HepG2 (cell line): ENCODE measurements at regions not wholly inside any gene's neighbourhood (a gene's known extent, or its start where the extent isn't known, plus 50 kb on each side); places are given as distances from the start of the nearest gene placed in this dataset.

Experiments used
- ATAC-seq: fragments of 200-7000 bp; cut with Tn5 transposase; 3 replicates; pipeline ENCODE4 v1.9.1; 2020; ENCODE audit warnings: mild to moderate bottlenecking, moderate library complexity
- BruUV-seq: library from RNA; stranded (reverse); fragments of 400-500 nt; replicated peaks from 2 replicates; lab custom pipeline; 2021; lab: Mats Ljungman, UMichigan
- CTCF ChIA-PET: fragments of 300-600 bp; formaldehyde crosslinking; extraction: SDS; loops from one replicate; lab custom pipeline; 2021; ENCODE audit warnings: low total read pairs, inconsistent platforms, low intra/inter-chr PET ratio; lab: Yijun Ruan, JAX
- POLR2A ChIA-PET: fragments of 350-600 bp; sonication (Branson Sonifier 250); formaldehyde crosslinking; loops from one replicate; lab custom pipeline; 2020; ENCODE audit warnings: antibody characterized with exemption, inconsistent platforms; lab: Yijun Ruan, JAX
- DNase-seq: peaks from one replicate; pipeline ENCODE4 v3.0.0-alpha.2; 2015; ENCODE audit warnings: low spot score
- FAIRE-seq: peaks from 3 replicates; lab custom pipeline; 2011; peaks lifted over from hg19 to GRCh38; lab: Jason Lieb, UNC
- H2AFZ ChIP-seq: one replicate; pipeline ENCODE4 v1.6.1; 2011; ENCODE audit warnings: low read length, inconsistent platforms
- H3K27ac ChIP-seq: fragments of 300-600 bp; 3 replicates; pipeline ENCODE4 v1.8.0; 2011; ENCODE audit warnings: mixed run types, mild to moderate bottlenecking, mixed read lengths, low read length, inconsistent platforms; ENCODE audit not compliant: insufficient read depth; ENCODE audit errors: extremely low read length
- H3K27me3 ChIP-seq, 2 experiments: fragments of 200-600 bp in 1 of 2; 2 replicates in 1 of 2; 3 replicates in 1 of 2; pipeline versions ENCODE4 v1.6.0 to v1.8.0; 2011; ENCODE audit warnings: low read length in 2 of 2, mild to moderate bottlenecking in 2 of 2, moderate library complexity in 2 of 2, inconsistent platforms in 1 of 2; ENCODE audit not compliant: insufficient read depth in 2 of 2, control insufficient read depth in 1 of 2
- H3K36me3 ChIP-seq, 2 experiments: fragments of 200-600 bp in 1 of 2; replicated peaks in 1 of 2; 2 replicates in 1 of 2; 3 replicates in 1 of 2; pipeline versions ENCODE4 v1.5.1 to v1.8.0; 2011; ENCODE audit warnings: low read length in 2 of 2, inconsistent platforms in 1 of 2; ENCODE audit not compliant: insufficient read depth in 2 of 2, control insufficient read depth in 1 of 2
- H3K4me1 ChIP-seq: 2 replicates; pipeline ENCODE4 v1.5.1; 2012; ENCODE audit warnings: low read length, inconsistent platforms; ENCODE audit not compliant: insufficient read depth
- H3K4me2 ChIP-seq: 2 replicates; pipeline ENCODE4 v1.6.0; 2011; ENCODE audit warnings: low read depth, low read length, inconsistent platforms
- H3K4me3 ChIP-seq, 3 experiments: fragments of 200-600 bp in 1 of 3; sonication (generic), shearing (Covaris generic) in 1 of 3; replicated peaks in 1 of 3; 2 replicates each; pipeline ENCODE4 v1.5.1; 2011 to 2016; ENCODE audit warnings: low read length in 3 of 3, inconsistent platforms in 2 of 3, low read depth in 2 of 3, mild to moderate bottlenecking in 2 of 3, control low read depth in 1 of 3, mixed read lengths in 1 of 3; ENCODE audit not compliant: insufficient read depth in 1 of 3
- H3K79me2 ChIP-seq: one replicate; pipeline ENCODE4 v1.6.1; 2011; ENCODE audit warnings: low read length, inconsistent platforms; ENCODE audit not compliant: insufficient read depth
- H3K9ac ChIP-seq: 2 replicates; pipeline ENCODE4 v1.6.0; 2011; ENCODE audit warnings: mild to moderate bottlenecking, low read depth, low read length, inconsistent platforms; ENCODE audit not compliant: insufficient read depth
- H3K9me3 ChIP-seq: 2 replicates; pipeline ENCODE4 v1.5.1; 2012; ENCODE audit warnings: mild to moderate bottlenecking, low read length
- H4K20me1 ChIP-seq: 2 replicates; pipeline ENCODE4 v1.6.0; 2011; ENCODE audit warnings: inconsistent platforms, mild to moderate bottlenecking, low read length, moderate library complexity; ENCODE audit not compliant: insufficient read depth
- AGO1 ChIP-seq: fragments of 200-400 bp; formaldehyde crosslinking; IDR thresholded peaks from 2 replicates; pipeline ENCODE4 v1.6.1; 2017; ENCODE audit warnings: mild to moderate bottlenecking, low read depth, low read length, moderate library complexity; ENCODE audit not compliant: poor library complexity, severe bottlenecking
- ATF6 ChIP-seq: sonication (generic); formaldehyde crosslinking; conservative IDR thresholded peaks from 2 replicates; pipeline ENCODE4 v1.4.0; 2020; ENCODE audit warnings: missing genetic modification reagents
- DNMT3B ChIP-seq: conservative IDR thresholded peaks from 2 replicates; pipeline ENCODE4 v1.6.1; 2016; ENCODE audit warnings: missing biosample characterization, control low read depth
- MAFF ChIP-seq: IDR thresholded peaks from 2 replicates; pipeline ENCODE4 v1.6.1; 2011; ENCODE audit warnings: low read depth, low read length, improper control_type of control experiment
- MLX ChIP-seq: IDR thresholded peaks from 2 replicates; pipeline ENCODE4 v1.6.1; 2016
- PAXIP1 ChIP-seq: sonication (generic); formaldehyde crosslinking; conservative IDR thresholded peaks from 2 replicates; pipeline ENCODE4 v1.4.0; 2020; ENCODE audit warnings: mild to moderate bottlenecking, missing genetic modification reagents, moderate library complexity
- TBL1XR1 ChIP-seq: fragments of 150-350 bp; IDR thresholded peaks from 2 replicates; pipeline ENCODE4 v1.6.1; 2014; ENCODE audit warnings: borderline replicate concordance, low read length; ENCODE audit not compliant: partially characterized antibody
- ZEB1 ChIP-seq: IDR thresholded peaks from 2 replicates; pipeline ENCODE4 v1.6.1; 2012; ENCODE audit warnings: mild to moderate bottlenecking, low read depth, inconsistent platforms; ENCODE audit not compliant: insufficient replicate concordance
- ZNF12 ChIP-seq: sonication (generic); formaldehyde crosslinking; IDR thresholded peaks from 2 replicates; pipeline ENCODE4 v1.5.0; 2020; ENCODE audit warnings: missing genetic modification reagents
- ZNF770 ChIP-seq: sonication (generic); formaldehyde crosslinking; IDR thresholded peaks from 2 replicates; pipeline ENCODE4 v1.5.0; 2020; ENCODE audit warnings: mild to moderate bottlenecking, missing genetic modification reagents
- ZNF777 ChIP-seq: sonication (generic); formaldehyde crosslinking; IDR thresholded peaks from 2 replicates; pipeline ENCODE4 v1.4.0; 2020; ENCODE audit warnings: missing genetic modification reagents
- WGBS: methylation state at CpG from one replicate; pipeline ENCODE4 v1.1.6; 2017; ENCODE audit warnings: low lambda C conversion rate; 5-methylcytosine and 5-hydroxymethylcytosine counted together
- in situ Hi-C: cut with HindIII; loops from 2 replicates; pipeline ENCODE4 v1.10.0; 2017; ENCODE audit warnings: low pct_unique_long_range_greater_than_20kb; ENCODE audit not compliant: extremely low pct_ligation_motif_present
- intact Hi-C: fragments of 100-400 bp; cut with micrococcal nuclease; formaldehyde crosslinking; loops from one replicate; pipeline ENCODE4 v1.10.0; 2022; ENCODE audit not compliant: unreplicated experiment

- intact Hi-C loops, result no loop called here
- CTCF ChIA-PET, result no interaction called here
- in situ Hi-C loops, result no loop called here
- POLR2A ChIA-PET, result no interaction called here
- WGBS, result 22% methylated on average over 6 of the region's 6 CpGs
- no peaks in the 10 kb centered on the region for H3K4me1 ChIP-seq
- ATAC-seq, result no peak
- no peaks in the 10 kb centered on the region for H3K36me3 ChIP-seq
- TF ChIP-seq DNMT3B (CRISPR knock-in tag) (no peak), TBL1XR1 (no peak), MAFF (no peak), ZNF777 (CRISPR knock-in tag) (no peak)
- TF ChIP-seq, all 625 proteins: peak for 0
- H3K4me2 ChIP-seq, result no peak overlapping the region
- BruUV-seq, result no TSS peak
- H3K79me2 ChIP-seq, result no peaks in the 10 kb centered on the region
- no peak overlapping the region for H3K9ac ChIP-seq
- no peak overlapping the region for H2AFZ ChIP-seq
- no peaks in the 10 kb centered on the region for H4K20me1 ChIP-seq
- FAIRE-seq (no peak), DNase-seq (no peak)
- no peaks in the 10 kb centered on the region for H3K9me3 ChIP-seq
- no peak overlapping the region for H3K4me3 ChIP-seq
- no peak overlapping the region for H3K27ac ChIP-seq
- no peaks in the 10 kb centered on the region for H3K27me3 ChIP-seq
Observed at GRCh38 chr1:162991444-162991843, 77.7 kb upstream of the RGS4 start.

GRCh38 chr1:162990665-162991064, 78.5 kb upstream of the RGS4 start:
- H3K27ac ChIP-seq, result no peak overlapping the region
- in situ Hi-C loops (no loop called here), intact Hi-C loops (no loop called here)
- WGBS, result 3% methylated on average over 3 of the region's 3 CpGs
- ATAC-seq (no peak), FAIRE-seq (no peak), DNase-seq (no peak)
- BruUV-seq, result no TSS peak
- H3K9ac ChIP-seq, result no peak overlapping the region
- H3K79me2 ChIP-seq, result no peaks in the 10 kb centered on the region
- POLR2A ChIA-PET, result no interaction called here
- CTCF ChIA-PET, result no interaction called here
- H3K27me3 ChIP-seq, result no peaks in the 10 kb centered on the region
- no peak overlapping the region for H3K4me3 ChIP-seq
- no peaks in the 10 kb centered on the region for H3K36me3 ChIP-seq
- no peaks in the 10 kb centered on the region for H3K9me3 ChIP-seq
- no peak overlapping the region for H2AFZ ChIP-seq
- H3K4me2 ChIP-seq, result no peak overlapping the region
- H3K4me1 ChIP-seq, result no peaks in the 10 kb centered on the region
- no peaks in the 10 kb centered on the region for H4K20me1 ChIP-seq
- TF ChIP-seq ZNF770 (CRISPR knock-in tag), result no peak
- no peak for TF ChIP-seq ZEB1
- TF ChIP-seq ZNF12 (CRISPR knock-in tag), result no peak
- TF ChIP-seq MLX (CRISPR knock-in tag), result no peak
- no peak for TF ChIP-seq AGO1
- no peak for TF ChIP-seq ATF6 (CRISPR knock-in tag)
- no peak for TF ChIP-seq PAXIP1 (CRISPR knock-in tag)
